Gastrocnemius medialis (tissue), 4 donors: ENCODE measurements at regions not wholly inside any gene's neighbourhood (a gene's known extent, or its start where the extent isn't known, plus 50 kb on each side); places are given as distances from the start of the nearest gene placed in this dataset.

Experiments used
- CTCF ChIP-seq, 5 experiments: fragments of 450-650 bp in 3 of 5; fragments of 200-600 bp in 2 of 5; sonication (generic) in 2 of 5; IDR thresholded peaks in 4 of 5; conservative IDR thresholded peaks in 1 of 5; 1 replicate in 4 of 5; 2 replicates in 1 of 5; pipeline ENCODE4 v1.5.1; 2016 to 2019; ENCODE audit warnings: antibody characterized with exemption in 5 of 5, mild to moderate bottlenecking in 3 of 5, moderate library complexity in 3 of 5
- POLR2A ChIP-seq, 2 donors: fragments of 450-650 bp; IDR thresholded peaks; one replicate each; pipeline ENCODE4 v1.6.1; 2017; ENCODE audit warnings: antibody characterized with exemption in 2 of 2, mild to moderate bottlenecking in 2 of 2, moderate library complexity in 2 of 2

GRCh38 chr7:24059775-24060174, 224.2 kb upstream of the NPY start:
- TF ChIP-seq POLR2A (IDR thresholded peaks at IDR 0.05): no peak
- no peak for TF ChIP-seq CTCF (IDR thresholded peaks at IDR 0.05 in 4 of 5, conservative IDR thresholded peaks at IDR 0.05 in 1 of 5)
